NK-92 treated with Interleukin-12 subunit alpha and Interleukin-12 subunit beta, amount 100 ng/mL, for 24 hours (cell line): ENCODE measurements at regions not wholly inside any gene's neighbourhood (a gene's known extent, or its start where the extent isn't known, plus 50 kb on each side); places are given as distances from the start of the nearest gene placed in this dataset.
"Not testable (repeated sequence)": the region's sequence is repeated elsewhere in the genome, so short reads cannot be mapped to it uniquely, and the experiment has no call there.

ENCODE experiments used
- DNase-seq: peaks from one replicate; lab custom pipeline; 2025; lab: John Stamatoyannopoulos, UW

DNA sequence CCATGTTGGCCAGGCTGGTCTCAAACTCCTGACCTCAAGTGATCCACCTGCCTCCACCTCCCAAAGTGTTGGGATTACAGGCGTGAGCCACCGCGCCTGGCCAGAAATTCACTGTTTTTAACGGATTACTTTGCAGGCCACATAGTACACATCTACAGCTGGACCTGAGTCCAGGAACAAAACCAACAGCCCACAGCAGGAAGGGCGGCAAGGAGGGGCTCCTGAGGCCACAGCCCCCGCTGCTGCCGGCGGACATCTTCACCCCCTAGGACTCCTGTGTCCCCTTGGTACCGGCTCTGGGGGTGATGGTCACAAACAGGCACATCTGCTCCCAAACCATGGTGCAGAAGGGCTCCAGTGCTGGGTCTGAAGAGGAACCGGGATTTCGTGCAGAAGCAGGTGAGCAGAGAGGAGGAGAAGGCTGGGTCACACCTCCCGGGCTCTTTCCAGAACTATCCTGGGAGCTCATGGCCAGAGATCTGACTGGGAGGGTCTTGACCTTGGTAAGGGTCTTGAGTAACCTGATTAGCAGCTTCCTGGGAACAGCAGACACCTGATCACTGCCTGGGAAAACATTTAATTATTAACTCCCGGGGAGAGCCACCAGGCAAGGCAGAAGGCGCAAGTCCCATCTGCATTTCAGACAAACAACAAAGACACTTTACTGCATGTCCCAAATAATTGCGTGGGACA, 99.9 kb downstream of the SHANK2 start:
- DNase-seq, result not testable (repeated sequence)

- no peak for DNase-seq
These were observed 100.8 kb downstream of the SHANK2 start for GRCh38 chr11:71151561-71151960.

- no peak for DNase-seq
These were observed 101.5 kb downstream of the SHANK2 start for GRCh38 chr11:71150859-71151258.

DNA sequence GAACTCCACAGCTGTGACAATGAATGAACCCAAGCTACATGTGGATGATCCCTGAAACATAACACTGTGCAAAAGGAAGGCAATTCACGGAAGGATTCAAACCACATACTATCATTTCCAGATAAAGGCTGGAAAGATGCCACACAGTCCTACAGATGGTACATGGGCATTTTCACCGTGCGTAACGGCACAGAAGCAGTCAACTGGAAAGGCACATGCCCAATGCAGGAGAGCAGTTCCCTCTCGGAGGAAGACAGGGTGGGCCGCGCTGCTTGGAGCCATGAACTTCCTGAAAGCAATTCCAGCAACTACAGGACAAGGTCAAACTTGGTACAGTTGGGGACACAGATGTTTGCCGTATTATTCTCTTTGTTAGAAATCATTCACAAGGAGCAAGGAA, 103.7 kb downstream of the SHANK2 start:
- DNase-seq, result no peak

DNA sequence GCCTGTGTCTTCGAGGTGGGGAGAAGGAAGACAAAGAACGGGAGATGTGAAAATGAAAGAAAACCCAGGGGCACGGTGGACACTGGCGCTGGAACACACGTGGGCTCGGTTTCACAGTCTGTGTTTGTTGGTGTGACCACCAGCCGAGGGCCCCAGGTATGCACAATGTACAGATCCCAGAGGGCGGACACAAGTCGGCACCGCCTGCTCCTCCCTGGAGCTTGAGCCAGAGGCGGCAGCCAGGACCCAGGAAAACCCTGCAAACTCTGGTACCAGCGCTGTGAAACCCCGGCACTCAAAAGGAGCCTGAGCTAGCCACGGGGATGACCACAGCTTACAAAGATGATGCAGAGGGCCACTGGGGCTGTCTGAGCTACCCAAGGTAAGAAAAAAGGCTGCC, 105.0 kb downstream of the SHANK2 start:
- no peak for DNase-seq

DNA sequence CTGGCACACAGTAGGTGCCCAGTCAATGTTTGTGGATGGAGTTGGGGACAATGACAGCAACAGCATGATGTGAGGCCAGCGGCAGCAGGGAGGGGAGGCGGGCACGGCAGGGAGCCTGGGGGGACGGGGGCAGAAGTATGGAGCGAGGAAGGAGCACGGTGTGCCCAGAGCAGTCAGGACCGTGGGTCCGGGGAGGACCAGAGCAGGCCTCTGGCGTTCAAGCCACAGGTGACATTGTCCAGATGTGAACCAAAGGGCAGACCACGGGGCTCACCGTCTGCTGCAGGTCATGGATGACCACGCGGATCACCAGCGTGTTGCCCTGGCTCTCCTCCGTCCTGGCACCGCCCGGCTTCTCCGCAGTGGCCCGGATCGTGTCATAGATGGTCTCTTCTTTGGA, 105.5 kb downstream of the SHANK2 start:
- no peak for DNase-seq

DNA sequence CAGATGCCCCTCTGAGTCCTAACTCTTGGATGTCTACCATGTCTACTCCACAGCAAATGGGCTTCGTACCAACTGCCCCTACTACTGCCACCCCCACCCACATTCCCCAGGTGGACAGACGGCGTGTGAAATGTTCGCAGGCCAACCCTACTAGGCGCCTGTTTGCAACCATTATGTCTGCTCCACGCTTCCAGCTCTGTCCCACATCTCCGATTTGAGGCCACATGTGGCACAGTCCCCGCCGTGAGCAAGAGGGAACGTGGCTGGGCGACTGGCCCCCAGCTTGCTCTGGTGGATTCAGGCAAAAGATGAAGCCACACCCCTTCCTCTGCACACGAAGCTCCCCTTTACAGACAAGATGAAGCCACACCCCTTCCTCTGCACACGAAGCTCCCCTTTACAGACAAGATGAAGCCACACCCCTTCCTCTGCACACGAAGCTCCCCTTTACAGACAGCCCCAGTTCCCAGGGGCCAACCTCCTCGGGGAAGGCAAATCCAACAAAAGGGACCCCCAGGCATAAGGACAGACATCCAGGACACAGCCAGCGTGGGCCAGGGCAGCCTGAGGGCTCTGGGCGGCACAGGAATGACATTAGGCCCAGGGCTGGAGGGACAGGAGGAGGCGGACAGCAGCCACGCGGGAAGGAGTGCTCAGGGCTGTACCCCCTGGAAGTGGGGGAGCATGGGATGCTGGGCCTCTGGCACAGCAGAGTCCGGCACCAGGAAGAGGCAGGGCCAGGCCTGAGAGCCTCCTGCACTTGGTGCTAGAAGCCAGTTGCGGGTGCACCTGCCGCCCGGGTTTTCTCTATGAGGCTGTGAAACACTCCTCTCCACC, 106.2 kb downstream of the SHANK2 start:
- no peak for DNase-seq

DNA sequence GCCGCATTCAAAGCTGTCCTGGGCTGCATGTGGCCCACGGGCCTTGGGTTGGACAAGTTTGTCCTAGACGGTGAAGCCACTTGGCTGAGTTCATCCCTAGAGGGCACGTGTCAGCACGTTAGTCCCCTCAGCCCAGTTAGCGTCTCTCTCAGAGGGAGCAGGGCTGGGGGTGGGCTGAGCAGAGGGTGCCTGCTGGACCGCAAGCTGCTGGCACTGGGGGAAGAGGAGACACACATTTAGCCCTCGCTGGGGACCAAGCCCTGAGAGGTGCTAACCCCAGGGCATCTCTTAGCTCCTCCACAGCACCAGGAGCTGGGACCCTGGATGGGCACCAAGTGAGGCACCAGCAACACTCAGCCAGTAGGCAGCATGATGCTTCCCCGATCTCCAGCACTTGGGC, 107.0 kb downstream of the SHANK2 start:
- no peak for DNase-seq

- DNase-seq, result no peak
These were observed 107.6 kb downstream of the SHANK2 start for GRCh38 chr11:71144736-71145135.

- DNase-seq, result no peak
These were observed 108.4 kb downstream of the SHANK2 start for GRCh38 chr11:71144010-71144409.

DNA sequence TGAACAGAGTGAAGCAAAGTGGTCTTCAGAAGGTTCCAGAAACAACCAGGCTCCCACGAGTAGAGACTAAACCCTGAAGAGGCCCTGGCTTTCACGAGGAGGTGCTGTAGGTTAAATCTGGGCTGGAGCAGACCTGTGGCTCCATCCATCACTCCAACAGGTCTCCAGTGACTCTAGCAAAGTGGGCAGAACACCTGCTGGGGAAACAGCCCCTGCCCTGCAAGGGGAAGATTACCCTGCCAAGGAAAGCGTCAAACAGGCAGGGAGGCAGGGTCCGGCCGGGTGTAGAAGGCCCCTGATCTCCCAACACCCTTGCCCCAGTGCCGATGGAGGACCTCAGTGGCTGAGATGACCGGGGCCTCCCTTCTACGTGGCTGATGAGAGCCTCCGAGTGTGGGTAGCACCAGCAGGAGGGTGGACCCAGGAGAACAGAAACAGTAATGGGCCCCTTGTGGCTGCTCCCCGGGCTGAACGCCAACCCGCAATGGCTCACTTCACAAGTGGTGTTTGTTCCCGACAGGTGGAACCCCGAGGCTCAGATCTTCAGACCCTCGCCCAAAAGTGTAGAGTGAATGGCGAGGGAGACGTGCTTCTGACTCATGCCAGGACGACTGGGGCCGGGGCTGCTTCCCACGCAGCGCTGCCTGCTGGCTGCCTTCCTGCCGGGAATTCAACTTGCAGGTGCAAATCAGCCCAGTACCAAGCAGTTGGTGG, 112.0 kb downstream of the SHANK2 start:
- no peak for DNase-seq

DNA sequence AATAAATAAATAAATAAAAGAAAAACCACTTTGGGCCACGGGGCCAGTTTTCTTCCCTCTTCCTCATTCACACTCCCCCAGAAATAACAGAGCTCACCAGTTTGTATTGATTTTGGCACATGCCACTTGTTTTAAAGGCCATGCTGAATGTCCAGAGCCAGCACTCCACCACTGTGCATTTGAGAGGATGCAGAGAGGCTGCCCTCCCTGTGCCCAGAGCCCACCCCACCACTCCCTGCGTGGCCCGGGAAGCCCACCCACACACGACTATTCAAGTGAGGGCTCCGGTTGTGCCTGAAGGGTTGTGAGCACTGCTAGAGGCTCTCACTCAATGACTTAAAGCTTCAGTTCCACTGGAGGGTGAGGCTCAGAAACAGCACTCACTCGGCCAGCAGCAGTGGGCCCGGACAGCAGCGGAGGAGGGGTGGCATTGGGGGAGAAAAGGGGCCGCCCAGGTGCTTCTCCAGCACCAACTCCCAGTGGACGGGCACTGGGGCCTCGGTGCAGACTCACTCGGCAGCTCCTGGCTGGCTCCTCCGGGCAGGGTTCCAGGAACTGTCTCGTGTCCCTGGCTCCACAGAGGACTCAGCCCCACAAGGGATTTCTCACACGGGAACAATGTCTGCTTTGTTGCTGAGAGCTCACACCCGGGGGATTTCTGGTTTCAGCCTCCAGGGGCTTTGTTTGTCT, 112.7 kb downstream of the SHANK2 start:
- DNase-seq, result no peak

GRCh38 chr11:71138737-71139425, 113.5 kb downstream of the SHANK2 start:
- no peak for DNase-seq

GRCh38 chr11:71137376-71137775, 115.0 kb downstream of the SHANK2 start:
- DNase-seq, result no peak

GRCh38 chr11:71136095-71136845, 116.1 kb downstream of the SHANK2 start:
- no peak for DNase-seq

DNA sequence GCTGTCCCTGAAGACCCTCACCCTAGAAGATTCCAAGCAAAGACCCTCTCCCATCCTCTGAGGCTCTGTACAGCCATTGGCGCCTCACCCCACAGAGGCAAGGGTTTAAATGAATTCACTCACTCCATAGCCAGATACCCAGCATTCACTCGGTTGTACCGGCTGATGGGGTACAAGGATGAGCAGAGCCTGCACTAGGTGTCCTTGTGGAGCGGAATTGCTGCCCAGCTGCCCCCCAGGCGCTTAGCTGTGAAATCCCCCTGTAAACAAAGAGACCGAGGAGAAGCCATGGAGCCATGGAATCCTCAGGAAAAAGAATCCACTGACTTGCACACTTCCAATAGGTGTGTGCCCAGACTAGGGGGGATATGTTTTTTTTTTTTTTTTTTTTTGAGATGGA, 117.3 kb downstream of the SHANK2 start:
- no peak for DNase-seq

DNA sequence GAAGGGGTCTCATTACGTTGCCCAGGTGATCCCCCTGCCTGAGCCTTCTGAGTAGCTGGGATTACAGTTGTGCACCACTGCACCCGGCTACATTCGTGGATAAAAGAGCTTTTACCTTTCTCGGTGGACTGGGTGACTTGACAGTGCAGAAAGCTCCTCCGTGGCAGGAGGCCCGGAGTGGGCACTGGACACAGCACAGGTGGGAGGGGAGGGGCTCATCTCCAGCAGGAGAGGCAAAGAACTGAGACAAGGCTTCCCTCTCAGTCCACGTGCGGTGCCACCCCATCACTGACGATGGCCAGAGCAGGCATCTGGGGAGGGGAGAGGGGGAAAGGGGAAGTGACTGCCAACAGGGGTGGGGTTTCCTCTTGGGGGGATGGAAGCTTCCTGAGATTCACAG, 118.4 kb downstream of the SHANK2 start:
- DNase-seq, result no peak

GRCh38 chr11:71131861-71132260, 120.5 kb downstream of the SHANK2 start:
- DNase-seq, result no peak

- DNase-seq, result no peak
These were observed 122.3 kb downstream of the SHANK2 start for GRCh38 chr11:71130106-71130505.

DNA sequence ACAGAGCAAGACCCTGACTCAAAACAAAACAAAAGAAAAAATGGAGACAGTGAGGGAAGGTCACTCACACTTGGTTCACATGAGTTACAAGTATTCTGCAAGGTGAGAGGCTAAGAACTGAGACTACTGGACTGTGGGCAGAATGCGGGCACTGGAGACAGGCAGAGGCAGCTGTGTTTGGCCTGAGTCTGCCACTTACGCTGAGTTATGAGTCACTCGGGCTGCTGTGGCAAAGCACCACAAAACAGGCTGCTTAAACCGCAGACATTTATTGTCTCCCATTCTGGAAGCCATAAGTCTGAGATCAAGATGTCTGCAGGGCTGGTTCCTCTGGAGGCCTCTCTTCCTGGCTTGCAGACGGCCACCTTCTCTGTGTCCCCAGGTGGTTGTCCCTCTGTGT, 122.8 kb downstream of the SHANK2 start:
- DNase-seq, result no peak

DNA sequence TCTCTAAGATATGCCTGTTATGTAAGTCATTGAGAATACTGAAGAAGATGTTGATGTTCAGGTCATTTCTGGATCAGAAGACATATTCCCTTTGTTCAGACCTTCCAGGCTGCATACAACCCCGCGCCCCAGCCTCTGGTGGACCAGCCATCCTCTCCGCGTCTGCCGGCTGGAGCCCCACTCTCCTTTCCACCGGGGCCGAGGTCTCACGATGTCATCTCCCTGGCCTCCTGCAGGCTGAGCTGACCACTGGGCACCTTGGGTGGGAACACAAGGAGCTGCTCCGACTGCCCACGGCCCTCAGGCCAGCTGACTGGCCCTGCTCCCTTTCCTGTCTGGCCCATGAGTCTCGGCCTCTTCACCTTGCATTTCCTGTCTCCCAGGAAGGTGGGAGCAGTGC, 124.6 kb downstream of the SHANK2 start:
- DNase-seq, result no peak
